ENCODE measurements at regions not wholly inside any gene's neighbourhood (a gene's known extent, or its start where the extent isn't known, plus 50 kb on each side); places are given as distances from the start of the nearest gene placed in this dataset.

DNA sequence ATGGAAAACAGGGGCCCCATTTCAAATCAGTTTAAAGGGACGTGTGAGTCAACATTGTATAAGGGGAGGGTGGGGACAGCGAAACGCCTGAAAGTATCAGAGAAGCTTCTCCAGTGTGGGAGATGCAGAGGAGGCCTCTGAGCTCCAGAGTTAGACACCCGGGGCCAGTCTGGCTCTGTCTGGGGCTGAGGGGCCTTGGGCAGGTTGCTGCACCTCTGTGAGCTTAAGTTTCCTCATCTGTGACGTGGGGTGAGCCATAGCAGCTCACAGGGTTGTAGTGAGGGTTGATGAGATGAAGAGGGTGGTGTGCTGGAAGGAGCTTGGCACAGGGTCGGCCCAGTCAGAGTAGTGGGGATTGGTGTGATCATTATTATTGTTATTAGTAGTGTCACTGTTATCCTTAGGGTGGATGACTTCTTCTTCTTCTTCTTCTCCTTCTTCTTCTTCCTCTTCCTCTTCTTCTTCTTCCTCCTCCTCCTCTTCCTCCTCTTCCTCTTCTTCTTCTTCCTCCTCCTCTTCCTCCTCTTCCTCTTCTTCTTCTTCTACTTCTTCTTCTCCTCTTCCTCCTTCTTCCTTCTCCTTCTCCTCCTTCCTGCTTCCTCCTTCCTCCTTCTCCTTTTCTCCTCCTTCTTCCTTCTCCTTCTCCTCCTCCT, 282.0 kb downstream of the PTPRU start:
- TF ChIP-seq, protein P1, sequence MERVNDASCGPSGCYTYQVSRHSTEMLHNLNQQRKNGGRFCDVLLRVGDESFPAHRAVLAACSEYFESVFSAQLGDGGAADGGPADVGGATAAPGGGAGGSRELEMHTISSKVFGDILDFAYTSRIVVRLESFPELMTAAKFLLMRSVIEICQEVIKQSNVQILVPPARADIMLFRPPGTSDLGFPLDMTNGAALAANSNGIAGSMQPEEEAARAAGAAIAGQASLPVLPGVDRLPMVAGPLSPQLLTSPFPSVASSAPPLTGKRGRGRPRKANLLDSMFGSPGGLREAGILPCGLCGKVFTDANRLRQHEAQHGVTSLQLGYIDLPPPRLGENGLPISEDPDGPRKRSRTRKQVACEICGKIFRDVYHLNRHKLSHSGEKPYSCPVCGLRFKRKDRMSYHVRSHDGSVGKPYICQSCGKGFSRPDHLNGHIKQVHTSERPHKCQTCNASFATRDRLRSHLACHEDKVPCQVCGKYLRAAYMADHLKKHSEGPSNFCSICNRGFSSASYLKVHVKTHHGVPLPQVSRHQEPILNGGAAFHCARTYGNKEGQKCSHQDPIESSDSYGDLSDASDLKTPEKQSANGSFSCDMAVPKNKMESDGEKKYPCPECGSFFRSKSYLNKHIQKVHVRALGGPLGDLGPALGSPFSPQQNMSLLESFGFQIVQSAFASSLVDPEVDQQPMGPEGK (CRISPR knock-in tag; IDR thresholded peaks at IDR 0.05; ENCODE audit: borderline replicate concordance): no peak
- TF ChIP-seq CSDC2 (CRISPR knock-in tag; IDR thresholded peaks at IDR 0.05) (no peak), ZNF70 (CRISPR knock-in tag; IDR thresholded peaks at IDR 0.05) (no peak), TCF4 (CRISPR knock-in tag; IDR thresholded peaks at IDR 0.05; ENCODE audit: borderline replicate concordance) (no peak), ZNF8 (CRISPR knock-in tag; IDR thresholded peaks at IDR 0.05) (no peak), SNAI2 (CRISPR knock-in tag; IDR thresholded peaks at IDR 0.05) (no peak)

DNA sequence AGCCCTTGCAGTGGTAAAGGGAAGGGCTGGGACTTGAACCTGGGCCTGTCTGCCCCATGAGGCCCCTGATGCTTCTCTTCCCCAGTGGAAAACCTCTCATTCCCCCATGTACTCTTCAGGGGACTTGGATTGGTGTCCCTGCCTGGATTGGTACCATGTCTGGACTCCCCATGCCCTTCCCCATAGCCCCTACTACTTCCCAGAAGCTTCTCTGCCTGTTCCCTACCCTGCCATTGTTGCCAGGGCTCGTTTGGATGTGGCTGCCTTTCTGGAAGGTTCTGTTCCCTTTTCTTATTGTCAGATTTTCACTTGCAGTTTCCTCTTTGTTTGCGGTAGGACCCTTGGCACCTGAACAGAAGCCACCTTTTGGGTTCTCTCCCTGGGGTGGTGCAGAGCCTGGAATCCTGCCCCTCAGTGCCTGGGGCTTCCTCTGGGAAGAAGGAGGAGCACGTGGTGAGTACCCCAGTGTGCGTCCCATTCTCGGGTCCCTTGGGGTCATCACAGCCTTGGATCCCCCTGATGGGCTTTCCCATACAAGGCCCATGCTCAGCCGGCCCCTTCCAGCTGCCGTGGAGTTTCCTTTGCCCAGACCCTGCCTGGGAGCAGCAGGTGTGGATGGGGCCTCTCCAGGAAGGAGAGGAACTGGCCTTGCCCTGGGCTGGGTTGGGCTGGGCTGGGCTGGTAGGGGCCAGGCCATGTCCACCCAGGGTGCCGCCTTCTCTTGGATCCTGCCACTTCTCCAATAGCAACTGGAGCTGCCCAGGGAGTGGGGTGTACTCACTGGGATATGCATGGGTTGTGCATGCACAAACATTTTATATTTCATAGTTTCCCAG, 281.1 kb downstream of the PTPRU start:
- no peak for ATAC-seq
- TF ChIP-seq, protein P2, sequence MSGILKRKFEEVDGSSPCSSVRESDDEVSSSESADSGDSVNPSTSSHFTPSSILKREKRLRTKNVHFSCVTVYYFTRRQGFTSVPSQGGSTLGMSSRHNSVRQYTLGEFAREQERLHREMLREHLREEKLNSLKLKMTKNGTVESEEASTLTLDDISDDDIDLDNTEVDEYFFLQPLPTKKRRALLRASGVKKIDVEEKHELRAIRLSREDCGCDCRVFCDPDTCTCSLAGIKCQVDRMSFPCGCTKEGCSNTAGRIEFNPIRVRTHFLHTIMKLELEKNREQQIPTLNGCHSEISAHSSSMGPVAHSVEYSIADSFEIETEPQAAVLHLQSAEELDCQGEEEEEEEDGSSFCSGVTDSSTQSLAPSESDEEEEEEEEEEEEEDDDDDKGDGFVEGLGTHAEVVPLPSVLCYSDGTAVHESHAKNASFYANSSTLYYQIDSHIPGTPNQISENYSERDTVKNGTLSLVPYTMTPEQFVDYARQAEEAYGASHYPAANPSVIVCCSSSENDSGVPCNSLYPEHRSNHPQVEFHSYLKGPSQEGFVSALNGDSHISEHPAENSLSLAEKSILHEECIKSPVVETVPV (CRISPR knock-in tag; IDR thresholded peaks at IDR 0.05): no peak
- no peak for TF ChIP-seq OSR1 (CRISPR knock-in tag; IDR thresholded peaks at IDR 0.05)
- TF ChIP-seq ZNF70 (CRISPR knock-in tag; IDR thresholded peaks at IDR 0.05): no peak
- no peak for TF ChIP-seq ARNTL (CRISPR knock-in tag; IDR thresholded peaks at IDR 0.05; ENCODE audit: borderline replicate concordance, low read depth)
- TF ChIP-seq, protein P3, sequence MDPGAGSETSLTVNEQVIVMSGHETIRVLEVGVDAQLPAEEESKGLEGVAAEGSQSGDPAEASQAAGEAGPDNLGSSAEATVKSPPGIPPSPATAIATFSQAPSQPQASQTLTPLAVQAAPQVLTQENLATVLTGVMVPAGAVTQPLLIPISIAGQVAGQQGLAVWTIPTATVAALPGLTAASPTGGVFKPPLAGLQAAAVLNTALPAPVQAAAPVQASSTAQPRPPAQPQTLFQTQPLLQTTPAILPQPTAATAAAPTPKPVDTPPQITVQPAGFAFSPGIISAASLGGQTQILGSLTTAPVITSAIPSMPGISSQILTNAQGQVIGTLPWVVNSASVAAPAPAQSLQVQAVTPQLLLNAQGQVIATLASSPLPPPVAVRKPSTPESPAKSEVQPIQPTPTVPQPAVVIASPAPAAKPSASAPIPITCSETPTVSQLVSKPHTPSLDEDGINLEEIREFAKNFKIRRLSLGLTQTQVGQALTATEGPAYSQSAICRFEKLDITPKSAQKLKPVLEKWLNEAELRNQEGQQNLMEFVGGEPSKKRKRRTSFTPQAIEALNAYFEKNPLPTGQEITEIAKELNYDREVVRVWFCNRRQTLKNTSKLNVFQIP (CRISPR knock-in tag; IDR thresholded peaks at IDR 0.05; ENCODE audit: borderline replicate concordance, low read depth): no peak
- no peak for TF ChIP-seq ZFP30 (CRISPR knock-in tag; IDR thresholded peaks at IDR 0.05)
- TF ChIP-seq ZFP3 (CRISPR knock-in tag; IDR thresholded peaks at IDR 0.05): no peak
- TF ChIP-seq BACH2 (CRISPR knock-in tag; IDR thresholded peaks at IDR 0.05; ENCODE audit: borderline replicate concordance): no peak
- TF ChIP-seq RARB (CRISPR knock-in tag; IDR thresholded peaks at IDR 0.05): no peak
- no peak for TF ChIP-seq ISL1 (CRISPR knock-in tag; IDR thresholded peaks at IDR 0.05)

More for the DNA sequence above, 282.0 kb downstream of the PTPRU start:
- ATAC-seq: no peak

DNA sequence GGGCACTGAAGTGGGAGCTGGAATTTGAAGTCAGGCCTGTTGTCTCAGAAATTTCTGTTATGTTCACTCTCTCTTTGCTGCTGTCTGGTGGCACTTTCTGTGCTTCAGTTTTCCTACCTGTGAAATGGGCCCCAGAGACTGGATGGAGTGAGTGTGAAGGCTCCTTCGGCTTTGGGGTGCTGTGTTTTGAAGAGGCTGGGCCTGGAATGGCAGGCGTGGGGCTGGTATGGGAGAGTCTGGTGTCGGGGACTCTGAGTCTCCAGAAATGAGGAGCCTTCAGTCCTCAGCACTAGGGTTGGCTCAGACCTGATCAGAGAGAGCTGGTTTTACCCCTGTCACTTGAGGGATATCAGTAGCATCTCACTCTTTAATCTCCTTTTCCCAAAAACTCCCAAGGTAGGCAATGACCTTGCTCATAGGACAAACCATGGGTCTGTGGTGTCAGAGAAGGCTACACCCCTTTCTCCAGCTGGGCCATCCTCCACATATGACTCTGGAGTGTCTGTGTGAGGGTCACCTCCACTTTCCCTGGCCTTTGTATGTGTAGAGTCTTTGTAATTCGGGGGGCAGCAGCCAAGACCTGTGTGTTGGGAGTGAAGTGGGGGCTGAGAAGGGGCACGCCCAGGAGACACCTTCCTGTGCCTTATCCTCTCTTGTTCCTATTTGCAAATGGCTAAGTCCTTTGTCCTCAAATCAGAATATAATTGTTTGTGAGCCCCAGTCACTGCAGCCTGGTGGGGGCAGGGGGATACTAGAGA, 279.9 kb downstream of the PTPRU start:
- ATAC-seq: no peak
- TF ChIP-seq ZNF8 (CRISPR knock-in tag; IDR thresholded peaks at IDR 0.05): no peak
- no peak for TF ChIP-seq BACH2 (CRISPR knock-in tag; IDR thresholded peaks at IDR 0.05; ENCODE audit: borderline replicate concordance)
- TF ChIP-seq PPARA (CRISPR knock-in tag; IDR thresholded peaks at IDR 0.05; ENCODE audit: borderline replicate concordance): no peak
- TF ChIP-seq ISL1 (CRISPR knock-in tag; IDR thresholded peaks at IDR 0.05): no peak
- no peak for TF ChIP-seq TCF4 (CRISPR knock-in tag; IDR thresholded peaks at IDR 0.05; ENCODE audit: borderline replicate concordance)
- no peak for TF ChIP-seq ZC3H10 (CRISPR knock-in tag; IDR thresholded peaks at IDR 0.05)
- TF ChIP-seq ARNTL (CRISPR knock-in tag; IDR thresholded peaks at IDR 0.05; ENCODE audit: borderline replicate concordance, low read depth): no peak
- TF ChIP-seq, protein P4, sequence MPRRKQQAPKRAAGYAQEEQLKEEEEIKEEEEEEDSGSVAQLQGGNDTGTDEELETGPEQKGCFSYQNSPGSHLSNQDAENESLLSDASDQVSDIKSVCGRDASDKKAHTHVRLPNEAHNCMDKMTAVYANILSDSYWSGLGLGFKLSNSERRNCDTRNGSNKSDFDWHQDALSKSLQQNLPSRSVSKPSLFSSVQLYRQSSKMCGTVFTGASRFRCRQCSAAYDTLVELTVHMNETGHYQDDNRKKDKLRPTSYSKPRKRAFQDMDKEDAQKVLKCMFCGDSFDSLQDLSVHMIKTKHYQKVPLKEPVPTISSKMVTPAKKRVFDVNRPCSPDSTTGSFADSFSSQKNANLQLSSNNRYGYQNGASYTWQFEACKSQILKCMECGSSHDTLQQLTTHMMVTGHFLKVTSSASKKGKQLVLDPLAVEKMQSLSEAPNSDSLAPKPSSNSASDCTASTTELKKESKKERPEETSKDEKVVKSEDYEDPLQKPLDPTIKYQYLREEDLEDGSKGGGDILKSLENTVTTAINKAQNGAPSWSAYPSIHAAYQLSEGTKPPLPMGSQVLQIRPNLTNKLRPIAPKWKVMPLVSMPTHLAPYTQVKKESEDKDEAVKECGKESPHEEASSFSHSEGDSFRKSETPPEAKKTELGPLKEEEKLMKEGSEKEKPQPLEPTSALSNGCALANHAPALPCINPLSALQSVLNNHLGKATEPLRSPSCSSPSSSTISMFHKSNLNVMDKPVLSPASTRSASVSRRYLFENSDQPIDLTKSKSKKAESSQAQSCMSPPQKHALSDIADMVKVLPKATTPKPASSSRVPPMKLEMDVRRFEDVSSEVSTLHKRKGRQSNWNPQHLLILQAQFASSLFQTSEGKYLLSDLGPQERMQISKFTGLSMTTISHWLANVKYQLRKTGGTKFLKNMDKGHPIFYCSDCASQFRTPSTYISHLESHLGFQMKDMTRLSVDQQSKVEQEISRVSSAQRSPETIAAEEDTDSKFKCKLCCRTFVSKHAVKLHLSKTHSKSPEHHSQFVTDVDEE (CRISPR knock-in tag; IDR thresholded peaks at IDR 0.05): no peak
- TF ChIP-seq OSR1 (CRISPR knock-in tag; IDR thresholded peaks at IDR 0.05): no peak
- TF ChIP-seq ESRRG (CRISPR knock-in tag; IDR thresholded peaks at IDR 0.05): no peak
- TF ChIP-seq GLIS3 (CRISPR knock-in tag; IDR thresholded peaks at IDR 0.05): no peak
- TF ChIP-seq SNAI2 (CRISPR knock-in tag; IDR thresholded peaks at IDR 0.05): no peak
- TF ChIP-seq ZFP3 (CRISPR knock-in tag; IDR thresholded peaks at IDR 0.05): no peak
